GM12891 (cell line): ENCODE measurements at regions not wholly inside any gene's neighbourhood (a gene's known extent, or its start where the extent isn't known, plus 50 kb on each side); places are given as distances from the start of the nearest gene placed in this dataset.

Experiments
- PAX5 ChIP-seq: IDR thresholded peaks from 2 replicates; pipeline ENCODE4 v1.6.1; 2011; ENCODE audit warnings: low read length, moderate library complexity, mild to moderate bottlenecking; ENCODE audit not compliant: insufficient read depth, severe bottlenecking
- POLR2A ChIP-seq: IDR thresholded peaks from 2 replicates; pipeline ENCODE4 v1.6.1; 2011; ENCODE audit warnings: low read depth, low read length, control low read depth
- POLR2AphosphoS5 ChIP-seq: IDR thresholded peaks from 2 replicates; pipeline ENCODE4 v1.6.1; 2011; ENCODE audit warnings: low read depth, low read length, control low read depth
- POU2F2 ChIP-seq: IDR thresholded peaks from 2 replicates; pipeline ENCODE4 v1.6.1; 2011; ENCODE audit warnings: low read depth, mild to moderate bottlenecking, control low read depth, low read length, moderate library complexity
- SPI1 ChIP-seq: IDR thresholded peaks from 2 replicates; pipeline ENCODE4 v1.6.1; 2011; ENCODE audit warnings: low read depth, low read length, control low read depth
- TAF1 ChIP-seq: IDR thresholded peaks from 2 replicates; pipeline ENCODE4 v1.6.1; 2011; ENCODE audit warnings: low read depth, low read length, control low read depth

GRCh38 chr6:153801917-153802316 lies 237.1 kb upstream of the OPRM1 start:
- TF ChIP-seq POLR2AphosphoS5 (no peak), POLR2A (no peak), SPI1 (no peak), TAF1 (no peak), PAX5 (no peak), POU2F2 (no peak)
